Spleen (tissue), 11 donors: ENCODE measurements at regions not wholly inside any gene's neighbourhood (a gene's known extent, or its start where the extent isn't known, plus 50 kb on each side); places are given as distances from the start of the nearest gene placed in this dataset.

Experiments used
- DNase-seq: peaks from one replicate; pipeline ENCODE4 v3.0.0-alpha.2; 2020
- H3K27ac ChIP-seq, 8 donors: fragments of 200-600 bp; sonication (generic) in 7 of 8; 1 replicate in 4 of 8; 2 replicates in 4 of 8; pipeline versions ENCODE4 v1.5.0 to v1.8.0; 2016 to 2021; ENCODE audit warnings: inconsistent platforms in 4 of 8, mild to moderate bottlenecking in 4 of 8, moderate library complexity in 1 of 8
- H3K27me3 ChIP-seq, 7 donors: fragments of 200-600 bp; sonication (generic) in 6 of 7; replicated peaks in 1 of 7; 1 replicate in 4 of 7; 2 replicates in 3 of 7; pipeline versions ENCODE4 v1.5.0 to v1.8.0; 2016 to 2021; ENCODE audit warnings: inconsistent platforms in 3 of 7, mild to moderate bottlenecking in 1 of 7
- H3K36me3 ChIP-seq, 6 donors: fragments of 200-600 bp; sonication (generic) in 5 of 6; 1 replicate in 4 of 6; 2 replicates in 2 of 6; pipeline versions ENCODE4 v1.5.0 to v1.8.0; 2016 to 2021; ENCODE audit warnings: inconsistent platforms in 2 of 6
- H3K4me1 ChIP-seq, 6 donors: fragments of 200-600 bp; sonication (generic) in 5 of 6; 1 replicate in 3 of 6; 2 replicates in 3 of 6; pipeline versions ENCODE4 v1.5.0 to v1.8.0; 2016 to 2021; ENCODE audit warnings: inconsistent platforms in 3 of 6
- H3K4me3 ChIP-seq, 8 donors: fragments of 200-600 bp; sonication (generic) in 7 of 8; 1 replicate in 4 of 8; 2 replicates in 4 of 8; pipeline versions ENCODE4 v1.5.0 to v1.8.0; 2016 to 2021; ENCODE audit warnings: inconsistent platforms in 4 of 8, mild to moderate bottlenecking in 4 of 8, moderate library complexity in 2 of 8
- H3K9me3 ChIP-seq, 8 donors: fragments of 200-600 bp; sonication (generic) in 7 of 8; 1 replicate in 4 of 8; 2 replicates in 4 of 8; pipeline versions ENCODE4 v1.5.0 to v1.8.0; 2016 to 2021; ENCODE audit warnings: inconsistent platforms in 4 of 8
- CTCF ChIP-seq, 11 experiments: fragments of 200-600 bp in 7 of 11; fragments of 450-650 bp in 4 of 11; sonication (generic) in 4 of 11; IDR thresholded peaks in 8 of 11; conservative IDR thresholded peaks in 3 of 11; 1 replicate in 7 of 11; 2 replicates in 4 of 11; pipeline versions ENCODE4 v1.4.0 to v1.8.0; 2016 to 2021; ENCODE audit warnings: antibody characterized with exemption in 11 of 11, inconsistent platforms in 4 of 11, mild to moderate bottlenecking in 1 of 11
- POLR2A ChIP-seq, 3 donors: fragments of 450-650 bp; IDR thresholded peaks; one replicate each; pipeline ENCODE4 v1.5.1; 2017; ENCODE audit warnings: antibody characterized with exemption in 3 of 3, mild to moderate bottlenecking in 1 of 3
- POLR2AphosphoS5 ChIP-seq, 3 donors: sonication (generic); formaldehyde crosslinking; IDR thresholded peaks; one replicate each; pipeline ENCODE4 v1.5.1; 2017; ENCODE audit warnings: antibody characterized with exemption in 3 of 3
- WGBS, 5 donors: extraction: QIAGEN DNeasy Blood & Tissue Kit in 3 of 5; methylation state at CpG; one replicate each; pipeline versions ENCODE4 v1.1.5 to v1.1.7; 2013 to 2018; 5-methylcytosine and 5-hydroxymethylcytosine counted together
- intact Hi-C: fragments of 100-400 bp; cut with DNase I; formaldehyde crosslinking; loops from one replicate; pipeline ENCODE4 v1.15.0; 2023; ENCODE audit warnings: low total_unique reads
- donor health status: healthy with polysubstance abuse.
- donor health status: DM: no; HTN: no; CAD: no; lungs with moderate emphysema.
- donor health status: DM: no; HTN: no; CAD: no.
- donor health status: Bipolar disorder and iron deficiency.
- donor health status: healthy.
- donor health status: DM: no; HTN: no; CAD: no.
- donor health status: DM: yes; HTN: yes; CAD: no.

DNA sequence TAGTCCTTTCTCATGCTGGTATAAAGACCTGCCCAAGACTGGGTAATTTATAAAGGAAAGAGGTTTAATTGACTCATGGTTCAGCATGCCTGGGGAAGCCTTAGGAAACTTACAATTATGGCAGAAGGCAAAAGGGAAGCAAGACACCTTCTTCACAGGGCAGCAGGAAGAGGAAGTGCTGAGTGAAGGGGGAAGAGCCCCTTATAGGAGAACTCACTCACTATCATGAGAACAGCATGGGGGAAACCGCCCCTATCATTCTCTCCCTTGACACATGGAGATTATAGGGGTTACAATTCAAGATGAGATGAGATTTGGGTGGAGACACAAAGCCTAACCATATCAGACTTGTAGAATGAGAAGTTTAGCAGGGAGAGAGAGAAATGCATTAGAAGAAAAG lies 373.3 kb upstream of the DIAPH2 start:
- DNase-seq, result no peak
- H3K27me3 ChIP-seq, result no peaks in the 10 kb centered on the region
- no peaks in the 10 kb centered on the region for H3K36me3 ChIP-seq
- no peak for TF ChIP-seq POLR2AphosphoS5 (IDR thresholded peaks at IDR 0.05)
- TF ChIP-seq CTCF (IDR thresholded peaks at IDR 0.05 in 8 of 11, conservative IDR thresholded peaks at IDR 0.05 in 3 of 11), result no peak
- TF ChIP-seq POLR2A (IDR thresholded peaks at IDR 0.05), result no peak
- H3K4me1 ChIP-seq, result no peaks in the 10 kb centered on the region
- intact Hi-C loops, result no loop called here
- 22 to 77% (median 52%) methylated on average over 1 of the region's 1 CpG for WGBS, 5 donors
- H3K27ac ChIP-seq, result no peak overlapping the region
- no peaks in the 10 kb centered on the region for H3K9me3 ChIP-seq
- no peak overlapping the region for H3K4me3 ChIP-seq

- 61 to 83% (median 81%) methylated on average over 2 of the region's 2 CpGs for WGBS, 5 donors
- H3K27ac ChIP-seq, result no peak overlapping the region
- H3K4me1 ChIP-seq, result no peaks in the 10 kb centered on the region
- H3K4me3 ChIP-seq, result no peak overlapping the region
- no peaks in the 10 kb centered on the region for H3K27me3 ChIP-seq
- H3K9me3 ChIP-seq, result no peaks in the 10 kb centered on the region
- no peak for DNase-seq
- no peak for TF ChIP-seq POLR2A (IDR thresholded peaks at IDR 0.05)
- TF ChIP-seq POLR2AphosphoS5 (IDR thresholded peaks at IDR 0.05), result no peak
- TF ChIP-seq CTCF (IDR thresholded peaks at IDR 0.05 in 8 of 11, conservative IDR thresholded peaks at IDR 0.05 in 3 of 11), result no peak
- no peaks in the 10 kb centered on the region for H3K36me3 ChIP-seq
- intact Hi-C loops, result no loop called here
Measured at GRCh38 chrX:96314985-96315384, 369.7 kb upstream of the DIAPH2 start.

DNA sequence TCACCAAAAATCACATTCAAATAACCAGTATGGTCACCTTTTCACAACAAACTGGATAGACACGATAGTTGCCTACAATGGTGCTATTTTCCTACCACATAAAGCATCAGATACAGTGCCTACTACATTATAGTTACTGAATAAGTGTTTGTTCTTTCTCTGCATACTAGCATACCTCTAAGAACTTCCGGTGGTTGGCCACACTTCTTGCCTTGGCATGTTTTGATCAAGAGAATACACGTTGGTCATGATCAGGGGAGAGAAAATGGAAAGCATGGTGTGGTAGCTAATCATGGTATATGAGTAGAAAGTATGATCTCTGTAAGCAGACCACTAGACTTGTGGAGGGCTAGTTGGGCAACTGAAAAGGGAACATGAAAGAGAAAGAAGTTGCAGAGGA lies 322.8 kb upstream of the DIAPH2 start:
- H3K27me3 ChIP-seq, result no peaks in the 10 kb centered on the region
- 74 to 90% (median 85%) methylated on average over 3 of the region's 3 CpGs for WGBS, 5 donors
- H3K36me3 ChIP-seq, result no peaks in the 10 kb centered on the region
- TF ChIP-seq POLR2AphosphoS5 (IDR thresholded peaks at IDR 0.05) (no peak), CTCF (IDR thresholded peaks at IDR 0.05 in 8 of 11, conservative IDR thresholded peaks at IDR 0.05 in 3 of 11) (no peak), POLR2A (IDR thresholded peaks at IDR 0.05) (no peak)
- DNase-seq, result no peak
- no peak overlapping the region for H3K27ac ChIP-seq
- no peaks in the 10 kb centered on the region for H3K4me1 ChIP-seq
- intact Hi-C loops, result no loop called here
- H3K9me3 ChIP-seq, result no peaks in the 10 kb centered on the region
- no peak overlapping the region for H3K4me3 ChIP-seq

GRCh38 chrX:96372313-96373046 lies 312.2 kb upstream of the DIAPH2 start:
- Histone ChIP-seq H3K4me1 (no peaks in the 10 kb centered on the region), H3K36me3 (no peaks in the 10 kb centered on the region), H3K27ac (no peak overlapping the region), H3K4me3 (no peak overlapping the region), H3K9me3 (no peaks in the 10 kb centered on the region), H3K27me3 (peaks cover 0 to 4% (median 0%) of the 10 kb centered on the region in 7 donors)
- 21 to 30% (median 26%) methylated on average over 7 of the region's 7 CpGs for WGBS, 5 donors
- DNase-seq, result no peak
- intact Hi-C loops, result no loop called here
- TF ChIP-seq CTCF (IDR thresholded peaks at IDR 0.05 in 8 of 11, conservative IDR thresholded peaks at IDR 0.05 in 3 of 11) (peak in 5 of 11 experiments; percentile 16 to 38 (median 25)), POLR2AphosphoS5 (IDR thresholded peaks at IDR 0.05) (no peak)
